Breast epithelium (tissue), 3 donors: ENCODE measurements at regions not wholly inside any gene's neighbourhood (a gene's known extent, or its start where the extent isn't known, plus 50 kb on each side); places are given as distances from the start of the nearest gene placed in this dataset.

ENCODE experiments used
- CTCF ChIP-seq, 3 donors: fragments of 450-650 bp; IDR thresholded peaks; one replicate each; pipeline ENCODE4 v1.5.1; 2016 to 2017; ENCODE audit warnings: antibody characterized with exemption in 3 of 3, mild to moderate bottlenecking in 3 of 3, moderate library complexity in 3 of 3
- POLR2A ChIP-seq: fragments of 450-650 bp; IDR thresholded peaks from one replicate; pipeline ENCODE4 v1.6.1; 2016; ENCODE audit warnings: antibody characterized with exemption, mild to moderate bottlenecking, moderate library complexity

- TF ChIP-seq POLR2A (no peak), CTCF (IDR thresholded peaks at IDR 0.05) (no peak)
These were observed 216.9 kb upstream of the ALG10B start for GRCh38 chr12:38099686-38100085.
